DND-41 (cell line): ENCODE measurements at regions not wholly inside any gene's neighbourhood (a gene's known extent, or its start where the extent isn't known, plus 50 kb on each side); places are given as distances from the start of the nearest gene placed in this dataset.

Experiments used
- CTCF ChIP-seq: IDR thresholded peaks from 2 replicates; pipeline ENCODE4 v1.5.1; 2012; ENCODE audit warnings: borderline replicate concordance, low read length, moderate library complexity, mild to moderate bottlenecking; ENCODE audit not compliant: poor library complexity, severe bottlenecking; ENCODE audit errors: extremely low read depth
- EZH2 ChIP-seq: IDR thresholded peaks from 3 replicates; pipeline ENCODE4 v1.6.1; 2012; ENCODE audit warnings: borderline replicate concordance, low read depth, mild to moderate bottlenecking, moderate library complexity, low read length, inconsistent platforms; ENCODE audit not compliant: severe bottlenecking

GRCh38 chrX:134101636-134102035 lies 116.2 kb upstream of the GPC3 start:
- TF ChIP-seq CTCF (no peak), EZH2 (no peak)
